Left ventricle myocardium superior (tissue), 1 donor: ENCODE measurements at regions not wholly inside any gene's neighbourhood (a gene's known extent, or its start where the extent isn't known, plus 50 kb on each side); places are given as distances from the start of the nearest gene placed in this dataset.
A peak's percentile ranks its signal among the peaks of the same experiment; 100 is the strongest.
"Not testable (repeated sequence)": the region's sequence is repeated elsewhere in the genome, so short reads cannot be mapped to it uniquely, and the experiment has no call there.

Experiments
- ATAC-seq: fragments of 200-7000 bp; cut with Tn5 transposase; one replicate; pipeline ENCODE4 v1.9.1; 2020; ENCODE audit warnings: mild to moderate bottlenecking, moderate library complexity
- DNase-seq: peaks from one replicate; pipeline ENCODE4 v3.0.0-alpha.2; 2020
- intact Hi-C: fragments of 100-400 bp; cut with micrococcal nuclease; formaldehyde crosslinking; loops from one replicate; pipeline ENCODE4 v1.11.0; 2022
- donor health status: DM: no; HTN: yes; CAD: no; lungs with severe emphysema.

- intact Hi-C loops, result no loop called here
- no peak for ATAC-seq
- no peak for DNase-seq
These were observed 1179.5 kb upstream of the GOT2 start for GRCh38 chr16:59913666-59914065.

- ATAC-seq, result no peak
- intact Hi-C loops, result no loop called here
These were observed 1175.1 kb upstream of the GOT2 start for GRCh38 chr16:59909262-59909661.

GRCh38 chr16:59907611-59908010, 1173.5 kb upstream of the GOT2 start:
- no peak for DNase-seq
- intact Hi-C loops, result no loop called here
- ATAC-seq, result no peak

More at GRCh38 chr16:59909262-59909661, 1175.1 kb upstream of the GOT2 start:
- DNase-seq, result no peak

- intact Hi-C loops, result no loop called here
- DNase-seq (no peak), ATAC-seq (no peak)
These were observed 1171.5 kb upstream of the GOT2 start for GRCh38 chr16:59905606-59906005.

- DNase-seq (no peak), ATAC-seq (no peak)
- intact Hi-C loops, result no loop called here
These were observed 1171.0 kb upstream of the GOT2 start for GRCh38 chr16:59905131-59905530.

GRCh38 chr16:59899940-59900339, 1165.8 kb upstream of the GOT2 start:
- no peak for DNase-seq
- intact Hi-C loops, result no loop called here
- no peak for ATAC-seq

GRCh38 chr16:59892376-59892775, 1158.3 kb upstream of the GOT2 start:
- DNase-seq, result no peak
- no peak for ATAC-seq
- intact Hi-C loops, result no loop called here

- DNase-seq (no peak), ATAC-seq (no peak)
- intact Hi-C loops, result no loop called here
These were observed 1153.7 kb upstream of the GOT2 start for GRCh38 chr16:59887856-59888255.

GRCh38 chr16:59886021-59886420, 1151.9 kb upstream of the GOT2 start:
- intact Hi-C loops, result no loop called here
- ATAC-seq, result peak; percentile 82
- peak; percentile 39 for DNase-seq

GRCh38 chr16:59881376-59881775, 1147.3 kb upstream of the GOT2 start:
- ATAC-seq (no peak), DNase-seq (no peak)
- intact Hi-C loops, result no loop called here

GRCh38 chr16:59880611-59881010, 1146.5 kb upstream of the GOT2 start:
- intact Hi-C loops, result no loop called here
- ATAC-seq (no peak), DNase-seq (no peak)

- no peak for ATAC-seq
- DNase-seq, result no peak
- intact Hi-C loops, result no loop called here
These were observed 1144.9 kb upstream of the GOT2 start for GRCh38 chr16:59878999-59879398.

GRCh38 chr16:59878479-59878878, 1144.4 kb upstream of the GOT2 start:
- intact Hi-C loops, result no loop called here
- DNase-seq (no peak), ATAC-seq (no peak)

- intact Hi-C loops, result no loop called here
- no peak for ATAC-seq
- DNase-seq, result no peak
These were observed 1131.0 kb upstream of the GOT2 start for GRCh38 chr16:59864981-59865666.

- DNase-seq (no peak), ATAC-seq (no peak)
- intact Hi-C loops, result no loop called here
These were observed 1125.7 kb upstream of the GOT2 start for GRCh38 chr16:59859676-59860402.

GRCh38 chr16:59854846-59855439, 1120.8 kb upstream of the GOT2 start:
- no peak for DNase-seq
- no peak for ATAC-seq
- intact Hi-C loops, result no loop called here

- intact Hi-C loops, result no loop called here
- no peak for DNase-seq
- no peak for ATAC-seq
These were observed 1115.6 kb upstream of the GOT2 start for GRCh38 chr16:59849716-59850115.

- intact Hi-C loops, result no loop called here
- ATAC-seq, result no peak
- DNase-seq, result no peak
These were observed 1114.2 kb upstream of the GOT2 start for GRCh38 chr16:59848296-59848695.

- no peak for ATAC-seq
- intact Hi-C loops, result no loop called here
These were observed 1106.1 kb upstream of the GOT2 start for GRCh38 chr16:59840169-59840568.

GRCh38 chr16:59826767-59827166, 1092.7 kb upstream of the GOT2 start:
- ATAC-seq, result no peak
- DNase-seq, result no peak
- intact Hi-C loops, result no loop called here

More at GRCh38 chr16:59840169-59840568, 1106.1 kb upstream of the GOT2 start:
- DNase-seq, result no peak

- ATAC-seq, DNase-seq, intact Hi-C loops: not testable (repeated sequence)
These were observed 1075.4 kb upstream of the GOT2 start for GRCh38 chr16:59809488-59809887.
